Sigmoid colon (tissue), 4 donors: ENCODE measurements at regions not wholly inside any gene's neighbourhood (a gene's known extent, or its start where the extent isn't known, plus 50 kb on each side); places are given as distances from the start of the nearest gene placed in this dataset.

ENCODE experiments used
- CTCF ChIP-seq, 4 experiments: fragments of 450-650 bp in 3 of 4; fragments of 200-600 bp in 1 of 4; IDR thresholded peaks; one replicate each; pipeline ENCODE4 v1.5.1; 2016 to 2019; ENCODE audit warnings: antibody characterized with exemption in 4 of 4, mild to moderate bottlenecking in 3 of 4, moderate library complexity in 2 of 4
- POLR2A ChIP-seq, 2 donors: fragments of 450-650 bp; IDR thresholded peaks; one replicate each; pipeline ENCODE4 v1.6.1; 2016; ENCODE audit warnings: antibody characterized with exemption in 2 of 2, mild to moderate bottlenecking in 2 of 2, moderate library complexity in 2 of 2
- POLR2AphosphoS5 ChIP-seq, 4 donors: sonication (generic); formaldehyde crosslinking; IDR thresholded peaks; one replicate each; pipeline ENCODE4 v1.6.1; 2017; ENCODE audit warnings: antibody characterized with exemption in 4 of 4

GRCh38 chr14:76657846-76658245, 103.4 kb upstream of the VASH1 start:
- TF ChIP-seq CTCF (IDR thresholded peaks at IDR 0.05) (no peak), POLR2A (IDR thresholded peaks at IDR 0.05) (no peak), POLR2AphosphoS5 (IDR thresholded peaks at IDR 0.05) (no peak)
